HG02610 (cell line): ENCODE measurements at regions not wholly inside any gene's neighbourhood (a gene's known extent, or its start where the extent isn't known, plus 50 kb on each side); places are given as distances from the start of the nearest gene placed in this dataset.

Experiments
- ATAC-seq: cut with Tn5 transposase; IDR thresholded peaks from one replicate; pipeline ENCODE4 v1.9.1; 2021; ENCODE audit warnings: mild to moderate bottlenecking, moderate library complexity; ENCODE audit not compliant: unreplicated experiment

DNA sequence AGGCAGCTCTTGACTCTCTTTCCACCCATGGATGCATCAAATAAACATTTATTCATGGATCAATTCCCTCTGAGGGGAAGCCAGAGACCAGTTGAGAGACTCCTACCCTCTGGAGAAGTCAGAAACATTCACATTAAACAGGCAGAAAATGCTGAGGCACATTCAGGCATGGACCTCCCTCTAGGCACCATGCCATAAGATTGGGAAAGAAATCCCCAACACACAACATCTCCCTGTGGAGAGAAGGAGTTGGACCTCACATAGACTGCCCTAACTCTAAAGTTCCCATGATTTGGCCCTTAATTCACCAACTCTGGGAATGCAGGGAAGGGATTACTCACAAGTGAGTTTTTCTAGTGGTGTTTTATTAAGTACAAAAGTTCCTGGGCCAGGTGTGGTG is 415.3 kb upstream of the C1orf87 start:
- no peak for ATAC-seq

DNA sequence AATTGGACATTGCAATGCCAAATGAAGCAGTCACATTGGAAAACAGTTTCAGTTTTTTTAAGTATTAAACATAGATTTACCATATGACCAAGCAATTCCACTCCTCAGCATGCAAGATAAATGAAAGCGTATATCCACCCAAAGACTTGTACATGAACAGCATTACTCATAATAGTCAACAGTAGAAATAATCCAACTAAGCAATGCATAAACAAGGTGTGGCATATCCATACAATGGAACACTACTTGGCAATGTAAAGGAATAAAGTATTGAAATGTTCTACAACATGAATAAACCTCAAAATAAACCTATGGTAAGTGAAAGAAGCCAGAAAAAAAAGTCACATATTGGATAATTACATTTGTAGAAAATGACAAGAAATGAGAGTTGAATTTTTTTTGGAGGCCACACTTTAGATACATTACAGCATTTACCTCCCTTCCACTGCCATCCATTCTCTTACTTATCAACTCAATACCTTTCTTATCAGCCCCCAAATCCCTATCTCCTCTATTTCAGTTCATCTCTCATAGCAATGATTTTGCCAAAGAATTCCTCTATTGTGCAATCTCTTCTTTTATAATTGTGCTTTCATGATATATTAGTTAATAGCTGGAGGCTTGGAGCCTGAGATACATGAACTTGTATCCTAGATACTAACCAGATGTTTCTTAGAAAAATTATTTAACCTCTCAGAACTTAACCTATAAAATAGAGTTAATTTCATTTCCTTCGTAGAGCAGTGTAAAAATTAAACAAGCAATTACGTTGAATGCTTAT is 414.2 kb upstream of the C1orf87 start:
- ATAC-seq: no peak

DNA sequence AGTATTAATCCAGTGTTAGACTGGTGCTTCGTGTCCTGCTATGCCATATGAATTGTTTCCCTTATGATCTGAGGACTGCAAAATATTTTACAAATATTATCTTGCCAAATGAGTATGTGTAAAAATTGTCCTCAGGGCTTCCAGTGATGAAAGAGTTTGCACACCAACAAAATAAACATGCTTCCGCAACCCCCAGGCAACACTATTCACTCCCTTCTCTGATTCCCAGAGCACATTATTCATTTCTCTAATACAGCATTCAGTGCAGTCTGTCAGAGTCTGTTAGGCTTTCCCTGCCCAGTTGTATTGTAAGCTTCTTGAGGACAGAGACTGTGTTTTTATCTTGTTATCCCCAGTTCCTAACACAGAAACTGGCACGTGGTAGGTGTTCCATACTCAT is 409.9 kb upstream of the C1orf87 start:
- no peak for ATAC-seq

DNA sequence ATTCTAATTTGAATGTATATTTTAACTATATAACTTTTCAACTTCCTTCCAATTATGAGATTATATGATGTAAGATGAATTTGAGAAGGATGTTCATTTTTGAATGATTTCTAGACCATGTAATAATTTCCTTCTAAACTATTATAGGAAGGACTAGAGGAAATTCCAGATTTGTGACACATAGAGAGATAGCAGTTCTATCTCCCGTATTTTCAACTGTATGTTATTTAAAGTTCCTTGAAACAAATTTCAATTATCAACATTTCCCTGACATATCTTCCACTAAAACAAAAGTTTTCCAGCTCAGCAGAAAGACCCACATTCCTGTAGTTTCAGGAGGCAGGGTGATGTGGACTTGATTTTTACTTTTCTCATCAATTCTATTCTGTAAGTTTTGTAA is 396.7 kb upstream of the C1orf87 start:
- ATAC-seq: no peak

DNA sequence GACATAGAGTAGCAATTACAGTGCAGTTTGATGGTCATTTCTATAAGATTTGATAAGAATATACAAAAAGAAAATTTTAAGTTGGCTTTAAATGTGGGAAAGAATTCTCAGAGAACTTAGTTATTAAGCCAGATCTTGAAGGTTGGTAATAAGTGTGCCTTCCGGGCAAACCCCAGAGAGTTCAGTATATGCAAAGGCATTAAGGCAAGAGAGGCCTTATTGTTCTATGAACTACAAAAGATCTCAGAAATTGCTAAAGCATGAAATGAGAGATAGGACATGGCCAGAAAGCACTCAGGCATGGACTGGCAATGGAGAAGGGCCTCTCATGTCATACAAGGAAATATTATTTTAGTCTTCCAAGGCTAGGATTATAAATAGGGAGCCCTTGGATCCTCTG is 390.2 kb upstream of the C1orf87 start:
- ATAC-seq: no peak

DNA sequence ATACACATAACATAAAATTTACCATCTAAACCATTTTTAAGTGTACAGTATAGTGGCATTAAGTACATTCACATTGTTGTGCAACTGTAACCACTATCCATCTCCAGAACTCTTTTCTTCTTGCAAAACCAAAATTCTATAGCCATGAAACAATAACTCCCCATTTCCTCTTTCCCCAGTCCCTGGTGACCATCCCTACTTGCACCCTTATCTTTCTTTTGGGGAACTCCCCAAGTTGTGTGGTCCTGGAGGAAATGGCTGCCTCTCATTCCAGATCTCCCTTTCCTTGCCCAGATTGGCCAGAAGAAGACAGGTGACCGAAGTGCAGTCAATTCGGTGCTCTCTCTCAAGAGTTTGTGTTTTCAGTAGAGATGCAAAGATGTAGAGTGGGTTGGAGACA is 389.6 kb upstream of the C1orf87 start:
- ATAC-seq: no peak

DNA sequence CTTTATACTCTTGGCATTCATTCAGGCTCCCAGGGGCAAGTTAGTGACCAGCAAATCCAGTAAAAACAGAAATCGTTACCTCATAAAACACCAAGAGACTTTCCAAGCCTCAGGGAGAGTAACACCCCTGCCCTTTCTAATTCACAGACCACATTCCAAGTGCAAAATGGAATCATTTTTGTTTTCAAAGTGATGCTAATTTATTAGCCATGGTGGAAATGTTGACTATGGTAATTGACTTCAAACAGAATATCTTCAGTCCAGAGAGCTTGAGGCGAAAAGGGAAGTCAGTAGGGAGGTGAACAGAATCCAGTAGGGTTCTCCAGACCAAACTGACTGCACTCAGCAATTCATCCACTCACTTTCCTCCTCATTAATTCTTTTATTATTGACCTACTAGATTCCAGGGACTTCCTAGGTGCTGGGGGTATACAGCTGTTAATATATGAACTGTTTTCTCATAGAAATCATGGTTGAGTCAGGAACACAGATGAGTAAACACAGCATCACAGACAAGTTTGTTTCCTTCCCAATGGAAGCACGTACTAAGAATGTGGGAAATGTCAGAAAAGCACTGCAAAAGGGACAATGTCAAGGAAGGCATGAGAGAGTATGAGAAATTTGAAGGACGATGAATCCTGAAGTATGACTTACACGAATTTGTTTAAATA is 388.5 kb upstream of the C1orf87 start:
- no peak for ATAC-seq

DNA sequence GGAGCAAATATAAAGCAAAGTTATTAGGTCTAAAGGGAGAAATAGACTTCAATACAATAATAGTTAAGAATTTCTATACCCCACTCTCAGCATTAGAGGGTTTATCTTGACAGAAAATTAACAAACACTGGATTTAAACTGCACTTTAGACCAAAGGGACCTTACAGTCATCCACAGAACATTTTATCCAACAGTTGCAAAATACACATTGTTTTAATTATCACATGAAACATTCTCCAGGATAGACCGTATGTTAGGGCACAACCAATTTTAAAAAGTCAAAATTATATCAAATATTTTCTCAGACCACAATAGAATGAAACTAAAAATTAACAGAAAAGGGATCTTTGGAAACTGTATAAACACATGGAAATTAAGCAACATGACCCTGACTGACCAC is 384.5 kb upstream of the C1orf87 start:
- no peak for ATAC-seq

DNA sequence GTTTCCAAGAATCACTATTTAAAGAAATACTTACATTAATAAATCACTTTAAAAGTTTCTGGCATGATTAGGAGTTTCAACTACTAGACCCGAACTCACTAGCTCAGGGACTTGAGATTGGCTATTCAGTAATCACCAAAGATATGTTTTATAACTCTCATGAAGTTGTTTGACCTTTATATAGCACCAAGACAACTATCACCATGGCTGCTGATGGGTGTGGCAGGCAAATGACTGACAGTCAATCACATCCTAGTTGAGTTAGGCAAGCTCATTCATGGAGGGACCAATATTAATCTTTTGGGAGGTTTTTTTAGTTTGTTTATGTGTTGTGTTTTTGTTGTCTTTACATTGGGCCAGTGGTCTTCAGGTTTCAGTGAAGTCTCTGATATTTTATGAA is 376.3 kb upstream of the C1orf87 start:
- ATAC-seq: no peak

DNA sequence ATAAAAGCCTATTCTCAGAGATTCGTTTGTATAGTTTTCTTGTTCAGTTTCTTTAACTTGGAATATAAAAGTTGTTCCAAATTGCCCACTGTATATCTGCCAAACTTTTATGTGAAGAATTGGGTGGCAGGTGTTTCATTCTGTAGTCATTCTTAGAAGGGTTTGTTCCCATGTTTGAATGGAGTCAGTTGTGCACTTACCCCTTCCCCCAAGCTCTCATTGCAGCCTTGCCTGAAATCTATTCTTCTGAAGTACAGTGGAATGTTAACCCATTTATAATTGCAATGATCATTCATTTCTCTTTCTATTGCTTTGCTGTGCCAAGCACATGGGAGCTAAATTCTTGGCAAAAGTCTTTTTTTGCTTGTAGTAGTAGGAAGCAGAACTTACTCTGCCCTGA is 375.3 kb upstream of the C1orf87 start:
- no peak for ATAC-seq

DNA sequence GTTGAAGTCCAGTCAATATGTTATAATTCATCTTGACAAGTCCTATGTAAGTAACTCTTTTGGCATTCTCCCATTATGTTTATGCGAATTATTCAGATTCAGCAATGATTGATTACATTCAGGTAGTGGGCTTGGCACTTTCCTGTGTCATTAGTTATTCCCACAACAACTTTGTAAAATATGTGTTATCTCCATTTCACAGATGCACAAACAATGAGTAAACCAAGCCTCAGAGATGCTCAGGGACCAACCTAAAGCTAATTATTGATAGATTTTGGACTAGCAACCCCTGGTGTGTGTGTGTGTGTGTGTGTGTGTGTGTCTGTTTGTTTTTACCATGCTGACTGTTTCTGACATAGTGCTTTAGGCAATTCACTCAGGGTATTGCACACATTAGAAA is 371.1 kb upstream of the C1orf87 start:
- ATAC-seq: no peak

DNA sequence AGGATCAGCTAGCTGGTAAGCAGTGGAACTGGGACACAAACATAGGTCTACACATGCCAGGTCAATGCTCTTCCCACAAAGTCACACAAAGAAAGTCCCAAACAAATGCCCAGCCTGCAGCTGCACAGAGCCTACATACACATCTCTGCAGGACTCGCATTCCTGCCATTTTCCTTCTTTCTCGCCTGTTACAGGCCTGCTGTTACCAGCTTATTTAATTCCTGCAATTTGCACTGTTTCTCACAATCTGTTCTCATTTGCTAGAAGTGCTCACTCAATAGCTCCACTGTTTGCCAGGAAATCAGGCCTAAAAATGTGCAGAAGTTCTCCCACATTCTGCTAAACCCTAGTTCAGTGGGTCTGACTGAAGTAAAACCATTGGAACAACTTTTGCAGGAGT is 362.6 kb upstream of the C1orf87 start:
- no peak for ATAC-seq

DNA sequence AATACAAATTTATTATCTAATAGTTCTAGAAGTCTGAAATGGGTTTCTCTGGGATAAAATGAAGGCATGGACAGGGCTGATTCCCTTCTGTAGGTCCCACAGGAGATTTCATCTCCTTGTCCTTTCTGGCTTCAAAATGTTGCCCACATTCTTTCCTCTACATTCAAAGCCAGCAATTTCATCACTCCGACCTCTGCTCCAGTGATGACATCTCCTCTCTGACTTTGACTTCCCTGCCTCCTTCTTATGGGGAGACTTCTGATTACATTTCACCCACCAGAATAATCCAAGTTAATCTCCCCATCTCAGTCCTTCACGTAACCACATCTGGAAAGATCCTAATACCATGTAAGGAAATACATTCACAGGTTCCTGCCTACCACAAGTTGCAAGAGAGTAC is 358.0 kb upstream of the C1orf87 start:
- ATAC-seq: no peak

DNA sequence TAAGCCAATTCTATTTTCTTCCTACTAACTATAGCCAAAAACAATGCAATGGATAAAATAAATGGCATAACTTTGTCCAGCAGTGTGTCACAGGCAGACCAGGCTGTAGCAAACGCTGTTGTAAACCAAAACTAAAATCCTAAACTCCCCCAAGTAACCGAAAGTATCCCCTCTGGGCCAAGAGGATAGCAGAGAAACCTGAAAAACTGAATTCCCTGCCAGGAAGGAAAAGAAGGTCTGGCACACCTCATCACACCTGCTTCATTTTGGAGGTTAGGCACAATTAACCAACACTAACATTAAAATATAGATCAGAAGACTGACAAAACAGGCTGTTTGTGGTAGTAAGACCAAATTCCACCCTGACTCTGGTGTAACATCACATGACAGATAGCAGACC is 356.8 kb upstream of the C1orf87 start:
- no peak for ATAC-seq

DNA sequence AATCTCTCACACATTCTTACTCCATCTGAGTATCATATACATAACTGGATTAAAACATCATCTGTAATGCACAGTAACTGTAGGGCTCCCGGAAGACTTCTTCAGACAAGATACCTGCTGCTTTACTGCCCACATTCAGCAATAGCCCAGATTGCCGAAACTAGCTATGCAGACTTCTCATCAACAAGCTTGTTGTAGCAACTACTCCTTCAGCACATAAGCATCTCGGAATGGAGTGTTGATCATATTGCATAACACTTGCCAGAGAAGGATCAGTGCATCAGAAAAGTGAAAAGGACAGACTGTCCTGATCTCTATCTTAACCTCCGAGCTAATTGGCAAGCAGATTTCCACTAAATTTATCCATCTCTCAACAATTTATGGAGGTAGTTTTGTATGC is 354.6 kb upstream of the C1orf87 start:
- no peak for ATAC-seq

DNA sequence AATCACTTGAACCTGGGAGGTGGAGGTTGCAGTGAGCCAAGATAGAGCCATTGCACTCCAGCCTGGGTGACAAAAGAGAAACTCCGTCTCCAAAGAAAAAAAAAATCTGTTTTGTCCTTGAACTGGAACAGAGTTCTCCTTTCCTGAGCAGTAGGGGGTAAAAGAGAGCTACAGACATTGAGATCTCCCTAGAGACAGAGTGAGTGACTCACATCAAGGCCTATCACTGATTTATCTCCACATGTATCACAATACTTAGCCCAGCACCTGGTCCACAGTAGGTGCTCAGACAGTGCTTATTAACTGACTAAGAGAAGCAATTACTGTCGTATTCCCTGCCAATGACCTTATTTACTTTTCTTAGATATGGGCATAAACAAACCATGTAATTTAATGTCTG is 354.1 kb upstream of the C1orf87 start:
- no peak for ATAC-seq

DNA sequence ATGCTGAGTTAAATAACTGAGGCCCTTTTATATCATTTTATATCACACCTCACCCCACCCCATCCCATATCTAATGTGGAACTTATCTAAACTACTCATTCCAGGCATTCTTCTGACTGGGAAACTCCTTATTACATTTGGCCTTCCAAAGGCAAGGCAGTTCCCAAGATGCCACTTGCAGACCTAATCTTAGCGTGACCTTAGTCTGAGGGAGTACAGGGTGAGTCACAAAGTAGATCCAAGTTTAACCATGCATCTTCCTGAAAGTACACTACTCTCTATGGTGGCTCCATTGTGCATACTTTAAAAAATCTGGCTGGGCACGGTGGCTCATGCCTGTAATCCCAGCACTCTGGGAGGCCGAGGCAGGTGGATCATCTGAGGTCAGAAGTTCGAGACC is 353.6 kb upstream of the C1orf87 start:
- ATAC-seq: no peak

DNA sequence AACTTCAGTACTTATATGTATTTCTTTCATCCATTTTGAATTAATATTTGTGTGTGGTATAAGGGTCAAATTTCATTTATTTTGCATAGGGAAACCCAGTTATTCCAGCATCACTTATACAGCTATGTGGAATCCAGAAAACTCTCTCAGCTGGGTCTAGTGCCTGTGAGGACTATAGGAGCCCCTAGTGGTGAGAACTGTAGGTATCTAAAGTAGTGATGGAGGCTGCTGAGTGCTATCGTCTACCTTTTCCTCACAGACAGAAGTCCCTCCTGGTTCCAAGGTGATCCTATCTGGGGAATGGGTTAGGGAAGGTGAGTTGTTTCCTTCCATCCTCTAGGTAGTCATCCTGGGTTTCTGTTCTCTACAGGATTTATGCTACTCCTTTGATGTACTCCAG is 352.0 kb upstream of the C1orf87 start:
- ATAC-seq: peak; percentile 48

DNA sequence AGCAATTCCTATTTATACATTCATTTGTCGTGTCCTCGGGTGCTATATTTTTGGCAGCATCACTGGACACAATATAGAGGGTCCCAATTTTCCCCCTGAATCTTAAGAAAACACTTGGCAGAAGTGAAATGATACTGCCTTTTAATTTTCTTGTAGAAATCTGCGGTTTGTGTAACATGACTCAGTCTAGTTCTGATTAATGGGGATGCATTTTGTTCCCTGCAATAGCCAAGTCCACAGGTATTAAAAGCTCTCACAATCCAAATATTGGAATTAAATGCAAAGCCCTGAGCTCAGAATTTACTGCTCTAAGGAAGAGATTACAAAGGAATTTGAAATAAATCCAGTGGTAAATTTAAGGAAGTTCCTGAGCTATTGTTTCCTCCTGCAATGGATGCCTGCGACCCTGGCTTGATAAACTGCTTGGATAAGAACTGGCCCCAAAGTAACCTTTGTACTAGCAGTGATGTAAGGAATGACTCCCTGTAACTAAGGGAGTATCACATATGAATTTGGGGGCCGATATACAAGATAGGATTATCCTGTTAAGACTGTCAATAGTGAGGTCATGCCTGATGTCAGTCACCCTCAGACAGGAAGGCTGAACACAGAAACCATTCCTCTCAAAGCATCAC is 349.7 kb upstream of the C1orf87 start:
- no peak for ATAC-seq

DNA sequence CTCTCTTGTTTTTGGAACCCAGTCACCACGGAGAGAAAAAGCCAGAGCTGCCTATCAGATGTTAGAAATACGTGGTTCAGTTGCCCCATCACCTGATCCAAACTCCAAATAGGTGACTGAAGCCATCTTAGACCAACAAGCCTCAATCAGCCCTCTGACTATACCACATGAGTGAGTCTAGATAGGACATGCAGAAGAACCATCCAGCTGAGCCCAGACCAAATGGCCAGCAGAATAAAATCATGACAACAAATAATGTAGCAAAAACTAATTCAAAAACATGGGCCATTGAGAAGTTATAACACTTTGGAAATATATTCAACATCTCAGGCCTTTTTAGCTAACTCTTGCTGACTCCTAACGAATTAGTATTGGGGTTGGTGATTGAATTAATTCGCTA is 348.4 kb upstream of the C1orf87 start:
- ATAC-seq: no peak

DNA sequence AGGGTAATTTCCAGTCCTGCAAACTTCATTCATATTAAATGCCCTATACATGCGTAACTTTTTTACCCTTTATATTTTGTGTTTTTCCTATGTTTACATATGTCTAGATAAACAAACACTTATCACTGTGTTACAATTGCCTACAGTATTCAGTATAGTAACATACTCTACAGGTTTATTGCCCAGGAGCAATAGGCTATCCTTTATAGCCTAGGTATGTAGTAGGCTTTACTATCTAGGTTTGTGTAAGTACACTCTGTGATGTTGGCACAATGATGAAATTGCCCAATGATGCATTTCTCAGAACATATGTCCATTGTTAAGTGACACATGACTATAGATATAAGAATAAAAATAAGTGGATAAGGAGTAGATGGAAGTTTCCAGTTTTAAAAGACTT is 345.5 kb upstream of the C1orf87 start:
- ATAC-seq: no peak

DNA sequence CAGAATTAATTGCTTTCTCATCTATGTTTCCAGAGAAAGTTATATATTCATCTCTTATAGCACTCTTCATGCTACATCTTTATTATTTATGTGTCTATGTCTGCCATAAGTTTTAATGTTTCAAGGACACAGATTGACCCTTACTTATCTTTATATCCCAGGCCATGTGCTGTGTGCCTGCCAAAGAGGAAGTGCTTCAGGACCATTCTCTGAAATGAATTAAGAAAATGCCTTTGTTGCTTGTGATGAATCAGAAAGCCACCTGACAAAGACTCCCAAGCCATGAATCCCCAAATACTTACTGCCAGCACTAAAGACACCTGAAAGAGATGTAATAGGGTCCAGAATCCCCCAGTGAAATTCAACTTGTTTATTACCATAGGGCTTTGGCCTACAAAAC is 342.1 kb upstream of the C1orf87 start:
- no peak for ATAC-seq
